NCI-H1048 (cell line): ENCODE measurements at regions not wholly inside any gene's neighbourhood (a gene's known extent, or its start where the extent isn't known, plus 50 kb on each side); places are given as distances from the start of the nearest gene placed in this dataset.

Experiments used
- DNase-seq: peaks from one replicate; lab custom pipeline; 2025; lab: John Stamatoyannopoulos, UW

DNA sequence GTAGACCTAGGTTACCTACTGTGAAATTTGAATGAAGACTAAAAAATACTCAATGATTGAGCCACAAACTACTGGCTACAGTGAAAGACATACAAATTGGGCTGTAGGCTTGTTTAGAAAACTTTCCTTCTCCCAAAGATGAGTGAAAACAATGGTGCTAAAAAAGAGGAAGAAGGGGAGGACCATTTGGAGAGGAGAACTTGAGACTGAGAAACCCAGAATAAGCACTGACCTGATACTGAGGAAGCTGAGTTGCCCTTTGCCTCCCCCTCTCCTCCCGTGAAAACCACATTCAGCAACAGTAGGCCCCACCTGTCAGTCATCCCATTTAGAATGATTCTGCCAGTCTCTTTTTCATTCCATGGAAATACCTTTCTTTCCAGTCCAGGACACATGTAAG is 484.0 kb upstream of the TGFBR2 start:
- no peak for DNase-seq

- DNase-seq = no peak
These were observed 483.2 kb upstream of the TGFBR2 start for GRCh38 chr3:30123224-30123623.

GRCh38 chr3:30123755-30124154 is 482.6 kb upstream of the TGFBR2 start:
- no peak for DNase-seq

- no peak for DNase-seq
These were observed 481.7 kb upstream of the TGFBR2 start for GRCh38 chr3:30124435-30125370.

DNA sequence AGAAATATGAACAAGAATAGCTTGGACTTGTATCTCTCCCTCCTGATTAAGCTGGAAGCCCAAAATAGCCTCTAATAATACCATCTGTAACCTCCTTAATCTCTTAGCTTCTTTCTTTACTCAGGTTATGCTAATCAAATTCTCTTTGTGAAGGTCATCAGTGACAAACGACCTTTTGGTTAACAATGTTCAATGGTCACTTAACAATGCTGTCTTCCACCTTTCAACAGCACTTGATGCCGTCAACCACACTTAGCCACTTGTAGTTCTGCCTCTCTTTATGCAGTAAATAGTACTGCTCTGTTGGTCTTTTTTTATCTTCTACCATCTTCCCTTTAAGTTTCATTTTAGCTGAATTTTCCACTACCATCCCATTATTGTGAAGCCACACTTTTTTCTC is 476.6 kb upstream of the TGFBR2 start:
- DNase-seq = no peak

DNA sequence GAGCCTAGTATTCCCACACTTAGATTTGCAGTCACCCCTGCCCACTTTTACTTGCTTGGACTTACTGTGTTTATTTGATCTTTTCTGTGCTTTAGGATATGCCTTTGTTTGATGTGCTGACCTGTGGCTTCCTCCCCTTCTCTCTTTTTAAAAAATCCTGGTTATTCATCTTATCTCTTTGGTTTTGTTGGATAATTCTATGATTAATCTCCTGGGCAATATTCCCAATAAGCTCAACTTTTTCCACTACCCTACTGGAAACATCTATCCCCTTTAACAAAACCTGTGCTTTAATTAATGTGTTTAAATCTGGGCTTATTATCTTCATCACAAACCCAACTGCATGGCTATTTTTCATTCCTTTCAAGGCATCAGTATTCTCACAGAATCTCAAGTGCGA is 476.0 kb upstream of the TGFBR2 start:
- DNase-seq = no peak

- no peak for DNase-seq
These were observed 475.2 kb upstream of the TGFBR2 start for GRCh38 chr3:30131191-30131590.

GRCh38 chr3:30135190-30135589 is 471.2 kb upstream of the TGFBR2 start:
- DNase-seq = no peak

DNA sequence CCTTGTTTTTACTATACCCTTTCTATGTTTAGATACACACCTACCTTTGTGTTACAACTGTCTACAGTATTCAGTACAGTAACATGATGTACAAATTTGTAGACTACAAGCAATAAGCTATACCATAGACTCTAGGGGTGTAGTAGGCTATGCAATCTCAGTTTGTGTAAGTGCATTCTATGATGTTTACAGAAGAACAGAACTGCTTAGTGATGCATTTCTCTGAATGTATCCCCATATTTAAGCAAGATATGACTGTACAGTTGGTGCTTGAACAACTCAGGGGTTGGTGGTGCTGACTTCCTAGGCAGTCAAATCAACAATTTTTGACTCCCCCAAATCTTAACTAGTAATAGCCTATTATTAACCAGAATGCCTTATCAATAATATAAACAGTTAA is 467.1 kb upstream of the TGFBR2 start:
- no peak for DNase-seq

GRCh38 chr3:30140356-30141075 is 465.9 kb upstream of the TGFBR2 start:
- no peak for DNase-seq

DNA sequence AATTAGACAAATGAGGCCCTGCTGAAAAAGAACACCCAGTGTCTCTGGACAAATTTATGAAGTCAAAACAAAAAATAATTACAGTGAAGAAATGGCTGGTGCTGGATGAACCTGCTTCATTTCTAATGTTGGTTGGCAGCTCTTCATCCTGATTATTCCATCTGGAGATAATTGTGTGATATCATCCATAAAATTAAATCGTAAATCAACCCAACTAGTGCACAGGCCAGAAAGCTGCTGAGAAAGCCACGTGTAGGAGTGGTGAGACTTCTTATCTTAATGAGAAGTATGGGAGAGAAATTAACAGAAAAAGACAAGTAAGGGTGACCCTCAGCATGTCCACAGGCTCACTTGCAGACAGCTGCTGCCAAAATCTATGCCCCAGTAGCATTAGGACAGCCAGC is 465.2 kb upstream of the TGFBR2 start:
- DNase-seq = no peak

DNA sequence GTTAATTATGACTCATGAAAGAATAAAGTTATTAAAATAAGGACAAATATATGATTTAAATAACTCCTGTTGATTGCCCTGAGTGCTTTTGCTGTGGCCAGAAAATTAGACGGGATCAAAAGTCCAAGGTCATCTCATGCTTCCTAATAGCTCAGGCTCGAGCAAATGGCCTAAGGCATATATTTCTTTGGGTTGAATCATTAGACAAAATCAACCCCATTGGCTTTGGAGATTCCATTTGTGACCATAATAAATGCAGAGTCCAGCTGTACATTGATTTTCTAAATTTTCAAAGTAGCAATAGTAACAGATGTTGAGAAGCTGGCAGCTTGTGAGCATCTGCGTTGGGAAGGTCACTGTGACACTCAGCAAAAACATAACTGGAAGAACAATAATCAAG is 464.5 kb upstream of the TGFBR2 start:
- no peak for DNase-seq

GRCh38 chr3:30142946-30143345 is 463.5 kb upstream of the TGFBR2 start:
- no peak for DNase-seq

DNA sequence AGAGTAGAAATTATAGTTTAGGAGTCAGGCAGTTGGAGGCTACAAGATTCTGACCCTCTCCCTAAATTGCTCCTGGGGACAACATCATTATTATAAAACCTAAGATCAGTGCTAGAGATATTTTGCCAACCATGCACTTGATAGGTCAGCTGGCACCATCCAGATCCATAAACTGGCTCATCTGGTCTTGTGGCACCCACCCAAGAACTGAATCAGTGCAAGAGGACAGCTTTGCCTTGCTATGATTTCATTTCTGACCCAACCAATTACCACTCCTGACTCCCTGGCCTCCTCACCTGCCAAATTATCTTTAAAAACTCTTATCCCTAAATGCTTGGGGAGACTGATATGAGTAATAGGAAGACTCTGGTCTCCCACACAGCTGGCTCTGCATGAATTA is 461.1 kb upstream of the TGFBR2 start:
- DNase-seq = no peak

GRCh38 chr3:30146978-30147377 is 459.4 kb upstream of the TGFBR2 start:
- DNase-seq = no peak

- DNase-seq = no peak
These were observed 451.5 kb upstream of the TGFBR2 start for GRCh38 chr3:30154853-30155252.

DNA sequence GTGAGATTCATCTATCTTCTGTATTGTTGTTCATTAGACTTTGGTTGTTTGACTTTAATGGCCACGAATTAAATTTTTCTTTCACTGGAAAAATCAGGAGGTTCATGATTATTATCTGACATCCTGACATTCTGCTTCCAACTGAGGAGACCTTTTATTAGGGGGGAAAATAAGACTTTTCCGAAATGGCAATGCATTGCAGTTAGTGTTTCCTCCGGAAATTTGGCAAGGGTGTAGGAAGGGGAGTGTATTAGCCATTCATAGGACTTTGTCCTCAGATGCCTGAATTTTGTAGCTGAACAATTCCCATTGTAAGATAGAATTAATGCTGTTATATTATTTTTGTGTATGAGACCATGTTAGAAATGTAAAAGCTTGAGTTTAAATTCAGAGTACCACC is 450.6 kb upstream of the TGFBR2 start:
- DNase-seq = no peak

- no peak for DNase-seq
These were observed 449.6 kb upstream of the TGFBR2 start for GRCh38 chr3:30156586-30157498.

- DNase-seq = no peak
These were observed 445.0 kb upstream of the TGFBR2 start for GRCh38 chr3:30161375-30161774.

DNA sequence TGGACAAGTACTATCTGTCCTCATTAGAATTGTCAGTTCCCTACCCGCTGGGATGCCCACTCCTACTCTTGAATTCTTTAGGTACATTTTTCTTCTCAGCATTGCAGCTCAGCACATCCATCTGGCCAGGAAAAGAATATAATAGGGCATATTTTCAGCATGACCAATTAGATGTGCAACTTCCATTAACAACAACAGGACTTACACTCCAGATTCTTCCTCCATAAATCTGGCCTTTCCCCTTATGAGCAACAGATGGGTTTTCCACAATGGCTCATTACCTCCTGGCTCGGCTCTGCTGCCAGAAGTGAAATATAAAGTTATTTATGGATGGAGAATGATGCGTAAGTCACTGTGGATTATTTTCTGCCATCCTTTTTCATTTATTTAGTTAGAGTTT is 443.8 kb upstream of the TGFBR2 start:
- DNase-seq = no peak

DNA sequence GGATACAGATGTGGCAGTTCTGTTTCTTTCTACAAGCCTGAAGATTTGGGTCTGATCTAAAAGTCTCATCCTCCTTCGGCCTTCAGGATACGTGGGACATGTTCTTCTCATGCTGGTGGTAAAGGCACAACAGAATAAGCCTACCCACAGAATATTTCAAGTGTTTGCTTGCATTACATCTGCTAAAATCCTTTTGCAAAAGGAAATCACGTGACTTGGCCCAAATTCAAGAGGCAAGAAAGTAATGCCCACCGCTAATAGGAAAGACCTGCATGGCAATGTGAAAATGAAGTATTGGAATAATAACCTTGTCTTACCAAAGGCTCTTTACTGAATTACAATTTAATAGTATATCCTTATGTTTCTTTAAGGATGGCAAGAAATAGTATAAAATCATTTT is 439.9 kb upstream of the TGFBR2 start:
- DNase-seq = no peak

GRCh38 chr3:30167541-30168011 is 438.8 kb upstream of the TGFBR2 start:
- DNase-seq = no peak
